ENCODE measurements at regions not wholly inside any gene's neighbourhood (a gene's known extent, or its start where the extent isn't known, plus 50 kb on each side); places are given as distances from the start of the nearest gene placed in this dataset.

DNA sequence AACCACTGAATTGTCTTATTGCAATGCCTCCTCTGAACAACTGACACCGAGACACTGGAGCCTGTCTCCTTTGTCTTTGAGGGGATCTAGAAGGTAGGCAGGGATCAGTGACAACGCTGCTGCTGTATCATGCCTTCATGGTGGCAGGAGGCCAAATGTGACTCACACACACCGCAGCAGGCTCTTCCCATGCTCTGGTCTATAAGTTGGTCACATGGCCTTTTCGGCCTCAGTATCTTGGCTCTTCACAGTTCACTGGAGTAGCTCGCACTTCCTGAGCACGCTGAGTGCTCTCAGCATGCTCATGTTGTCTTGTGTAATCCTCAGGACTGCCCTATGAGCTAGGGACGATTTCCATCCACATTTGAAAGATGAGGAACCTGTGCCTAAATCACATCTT, 167.4 kb upstream of the PCSK2 start:
- no peak overlapping the region for H3K27ac ChIP-seq
- TF ChIP-seq ZFX (IDR thresholded peaks at IDR 0.05): no peak
- TF ChIP-seq, protein P1, sequence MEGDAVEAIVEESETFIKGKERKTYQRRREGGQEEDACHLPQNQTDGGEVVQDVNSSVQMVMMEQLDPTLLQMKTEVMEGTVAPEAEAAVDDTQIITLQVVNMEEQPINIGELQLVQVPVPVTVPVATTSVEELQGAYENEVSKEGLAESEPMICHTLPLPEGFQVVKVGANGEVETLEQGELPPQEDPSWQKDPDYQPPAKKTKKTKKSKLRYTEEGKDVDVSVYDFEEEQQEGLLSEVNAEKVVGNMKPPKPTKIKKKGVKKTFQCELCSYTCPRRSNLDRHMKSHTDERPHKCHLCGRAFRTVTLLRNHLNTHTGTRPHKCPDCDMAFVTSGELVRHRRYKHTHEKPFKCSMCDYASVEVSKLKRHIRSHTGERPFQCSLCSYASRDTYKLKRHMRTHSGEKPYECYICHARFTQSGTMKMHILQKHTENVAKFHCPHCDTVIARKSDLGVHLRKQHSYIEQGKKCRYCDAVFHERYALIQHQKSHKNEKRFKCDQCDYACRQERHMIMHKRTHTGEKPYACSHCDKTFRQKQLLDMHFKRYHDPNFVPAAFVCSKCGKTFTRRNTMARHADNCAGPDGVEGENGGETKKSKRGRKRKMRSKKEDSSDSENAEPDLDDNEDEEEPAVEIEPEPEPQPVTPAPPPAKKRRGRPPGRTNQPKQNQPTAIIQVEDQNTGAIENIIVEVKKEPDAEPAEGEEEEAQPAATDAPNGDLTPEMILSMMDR (conservative IDR thresholded peaks at IDR 0.05): no peak

DNA sequence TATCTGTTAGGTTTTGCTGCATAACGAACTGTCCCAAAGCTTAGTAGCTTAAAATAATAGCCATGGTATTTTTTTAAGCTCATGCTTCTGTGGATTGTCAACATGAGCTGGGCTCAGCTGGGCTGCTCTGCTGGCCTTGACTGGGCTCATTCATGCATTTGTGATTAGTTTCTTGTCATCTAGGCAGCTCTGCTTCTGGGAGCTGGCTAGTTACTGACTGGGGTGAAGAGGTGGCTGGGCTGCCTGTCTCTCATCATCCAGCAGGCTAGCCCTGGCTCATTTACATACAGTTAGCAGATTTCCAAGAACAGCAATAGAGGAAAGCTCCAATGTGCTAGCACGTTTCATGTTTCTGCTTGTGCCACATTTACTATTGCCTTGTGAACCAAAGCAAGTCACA, 165.1 kb upstream of the PCSK2 start:
- TF ChIP-seq, protein P1 (conservative IDR thresholded peaks at IDR 0.05): no peak
- no peak for TF ChIP-seq ZFX (IDR thresholded peaks at IDR 0.05)
- H3K27ac ChIP-seq: no peak overlapping the region

DNA sequence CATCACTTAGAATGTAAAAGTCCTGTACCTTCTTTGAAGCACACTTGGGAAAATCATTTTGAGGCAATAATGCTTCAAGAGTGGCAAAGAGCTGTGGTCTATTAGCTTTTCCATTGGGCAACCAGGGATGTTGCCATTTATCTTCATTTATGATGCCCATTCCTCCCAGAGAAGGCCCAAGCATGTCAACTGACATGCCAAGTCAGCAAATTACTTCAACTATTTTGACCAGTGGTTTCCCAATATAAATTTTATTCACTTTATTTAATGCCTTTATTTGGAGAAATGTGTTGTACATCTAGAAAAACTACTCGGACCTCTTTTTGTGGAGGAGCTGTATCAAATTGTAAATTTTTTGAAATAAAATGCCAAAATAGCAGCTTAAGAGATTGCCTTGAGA, 164.1 kb upstream of the PCSK2 start:
- TF ChIP-seq, protein P1 (conservative IDR thresholded peaks at IDR 0.05): no peak
- no peak for TF ChIP-seq ZFX (IDR thresholded peaks at IDR 0.05)

DNA sequence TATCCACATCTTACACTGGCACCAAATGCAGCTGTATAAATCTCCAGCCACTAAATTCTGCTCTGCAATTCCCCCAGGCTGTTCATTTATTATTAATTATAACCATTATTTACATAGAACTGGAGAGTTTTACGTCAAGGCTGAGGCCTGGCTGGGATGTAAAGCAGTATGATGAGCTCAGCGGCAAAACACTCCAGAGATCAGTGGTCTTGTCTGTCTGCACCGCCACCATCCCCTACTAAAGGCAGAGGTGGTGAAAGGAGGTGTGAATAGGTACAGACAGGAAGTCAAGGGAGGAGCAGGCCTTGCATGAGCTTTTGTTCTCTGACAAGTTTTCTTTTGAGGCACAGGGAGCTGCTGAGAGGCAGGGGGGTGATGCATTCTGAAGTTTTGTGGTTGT, 159.9 kb upstream of the PCSK2 start:
- TF ChIP-seq, protein P1 (conservative IDR thresholded peaks at IDR 0.05): no peak
- TF ChIP-seq ZFX (IDR thresholded peaks at IDR 0.05): no peak
- no peak overlapping the region for H3K27ac ChIP-seq

More for the DNA sequence above, 164.1 kb upstream of the PCSK2 start:
- H3K27ac ChIP-seq: no peak overlapping the region

DNA sequence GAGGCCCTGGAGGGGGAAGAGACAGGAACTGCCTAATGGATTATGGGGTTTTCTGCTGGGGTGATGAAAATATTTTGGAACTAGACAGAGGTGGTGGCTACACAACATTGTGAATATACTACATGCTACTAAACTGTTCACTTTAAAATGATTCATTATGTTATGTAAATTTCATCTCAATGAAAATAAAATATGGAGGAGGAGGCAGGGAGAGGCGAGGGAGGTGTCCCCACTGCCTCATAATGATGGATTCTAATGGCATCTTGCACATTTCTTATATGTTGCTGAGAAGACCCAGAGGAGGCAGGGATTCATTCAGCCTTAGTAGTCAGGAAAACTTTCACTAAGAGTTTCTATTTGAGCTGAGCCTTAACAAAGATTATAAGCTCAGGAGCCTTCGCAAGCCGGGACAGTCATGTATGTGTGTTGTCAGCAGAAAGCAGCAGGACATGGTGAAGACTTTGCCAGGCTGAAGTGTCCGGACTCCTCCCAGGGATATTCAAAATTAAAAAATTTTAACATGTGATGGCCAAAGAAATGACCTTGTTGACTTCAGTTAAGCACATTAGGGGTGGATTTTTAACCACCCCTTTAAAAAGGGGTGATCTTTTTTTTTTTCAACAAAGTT, 158.6 kb upstream of the PCSK2 start:
- TF ChIP-seq, protein P1 (conservative IDR thresholded peaks at IDR 0.05): no peak
- TF ChIP-seq ZFX (IDR thresholded peaks at IDR 0.05): no peak
- no peak overlapping the region for H3K27ac ChIP-seq

DNA sequence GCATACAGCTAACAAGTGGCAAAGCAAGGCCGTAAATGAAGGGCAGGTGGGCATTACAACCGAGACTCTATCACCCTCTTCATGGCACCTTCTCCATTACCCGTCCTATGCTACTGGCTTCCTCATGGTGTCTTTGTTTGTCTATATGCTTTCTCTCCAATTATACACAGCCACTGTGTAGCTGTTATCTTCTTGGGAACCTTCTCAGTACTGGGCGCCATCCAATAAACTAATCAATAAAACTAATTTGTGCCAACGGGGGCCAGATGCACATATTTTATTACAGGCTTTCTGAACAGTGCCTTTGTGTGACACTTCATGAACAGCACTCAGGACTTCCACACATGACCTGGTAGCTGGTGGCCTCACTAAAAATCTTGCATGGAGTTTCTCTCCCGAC, 149.8 kb upstream of the PCSK2 start:
- no peak overlapping the region for H3K27ac ChIP-seq
- no peak for TF ChIP-seq ZFX (IDR thresholded peaks at IDR 0.05)
- TF ChIP-seq, protein P1 (conservative IDR thresholded peaks at IDR 0.05): no peak

DNA sequence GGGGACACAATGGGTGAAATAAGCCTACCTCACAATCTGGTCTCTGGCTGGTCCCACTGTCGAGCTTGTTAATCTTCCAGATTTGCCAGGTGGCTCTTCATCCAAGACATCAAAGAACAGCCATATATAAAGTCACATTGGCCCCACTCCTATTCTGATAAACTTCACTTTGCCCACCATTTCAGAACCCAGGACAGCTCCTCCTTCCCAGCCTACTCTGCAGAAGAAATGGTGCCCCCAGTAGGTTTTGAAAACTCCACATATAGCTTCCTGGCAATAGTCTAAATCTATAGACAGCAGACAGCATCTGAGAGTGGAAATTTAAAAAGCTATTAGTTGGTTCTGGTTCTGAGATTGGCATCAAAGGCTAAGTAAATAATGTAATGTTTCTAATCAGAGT, 143.1 kb upstream of the PCSK2 start:
- no peak overlapping the region for H3K27ac ChIP-seq
- TF ChIP-seq, protein P1 (conservative IDR thresholded peaks at IDR 0.05): no peak
- no peak for TF ChIP-seq ZFX (IDR thresholded peaks at IDR 0.05)
